Gastrocnemius medialis (tissue), 4 donors: ENCODE measurements at regions not wholly inside any gene's neighbourhood (a gene's known extent, or its start where the extent isn't known, plus 50 kb on each side); places are given as distances from the start of the nearest gene placed in this dataset.

ENCODE experiments used
- ATAC-seq, 2 donors: fragments of 150-250 bp; one replicate each; pipeline ENCODE4 v1.9.1; 2016
- DNase-seq, 2 donors: peaks; one replicate each; pipeline ENCODE4 v3.0.0-alpha.2; 2019
- H3K27ac ChIP-seq, 4 donors: fragments of 200-600 bp; sonication (generic); 1 replicate in 1 of 4; 2 replicates in 3 of 4; pipeline ENCODE4 v1.5.1; 2016 to 2018; ENCODE audit warnings: mild to moderate bottlenecking in 2 of 4, moderate library complexity in 1 of 4
- H3K27me3 ChIP-seq, 3 donors: fragments of 200-600 bp; sonication (generic) in 2 of 3; 1 replicate in 1 of 3; 2 replicates in 2 of 3; pipeline versions ENCODE4 v1.5.1 to v1.6.0; 2016 to 2019; ENCODE audit warnings: mild to moderate bottlenecking in 1 of 3, moderate library complexity in 1 of 3
- H3K36me3 ChIP-seq, 2 donors: fragments of 200-600 bp; sonication (generic) in 1 of 2; one replicate each; pipeline ENCODE4 v1.5.1; 2017 to 2018
- H3K4me1 ChIP-seq, 2 donors: fragments of 200-600 bp; sonication (generic) in 1 of 2; one replicate each; pipeline ENCODE4 v1.5.1; 2016 to 2017; ENCODE audit warnings: mild to moderate bottlenecking in 2 of 2
- H3K4me3 ChIP-seq, 4 donors: fragments of 200-600 bp; sonication (generic) in 3 of 4; 1 replicate in 1 of 4; 2 replicates in 3 of 4; pipeline ENCODE4 v1.5.1; 2016 to 2019; ENCODE audit warnings: mild to moderate bottlenecking in 2 of 4
- H3K9me3 ChIP-seq, 3 donors: fragments of 200-600 bp; sonication (generic) in 2 of 3; 1 replicate in 1 of 3; 2 replicates in 2 of 3; pipeline ENCODE4 v1.5.1; 2016 to 2019
- POLR2A ChIP-seq, 2 donors: fragments of 450-650 bp; IDR thresholded peaks; one replicate each; pipeline ENCODE4 v1.6.1; 2017; ENCODE audit warnings: antibody characterized with exemption in 2 of 2, mild to moderate bottlenecking in 2 of 2, moderate library complexity in 2 of 2
- in situ Hi-C, 4 donors: fragments of 200-750 bp; cut with MboI; loops; one replicate each; pipeline versions ENCODE4 v1.15.0 to v1.8.0; 2017; ENCODE audit warnings: low sequenced_read_pairs in 4 of 4
- intact Hi-C: fragments of 100-400 bp; cut with DNase I; formaldehyde crosslinking; loops from one replicate; pipeline ENCODE4 v1.15.1; 2023; ENCODE audit warnings: low total_unique reads
- TF ChIP-seq, protein P1 (sequence below), 5 experiments: fragments of 450-650 bp in 3 of 5; fragments of 200-600 bp in 2 of 5; sonication (generic) in 2 of 5; IDR thresholded peaks in 4 of 5; conservative IDR thresholded peaks in 1 of 5; 1 replicate in 4 of 5; 2 replicates in 1 of 5; pipeline ENCODE4 v1.5.1; 2016 to 2019; ENCODE audit warnings: antibody characterized with exemption in 5 of 5, mild to moderate bottlenecking in 3 of 5, moderate library complexity in 3 of 5

DNA sequence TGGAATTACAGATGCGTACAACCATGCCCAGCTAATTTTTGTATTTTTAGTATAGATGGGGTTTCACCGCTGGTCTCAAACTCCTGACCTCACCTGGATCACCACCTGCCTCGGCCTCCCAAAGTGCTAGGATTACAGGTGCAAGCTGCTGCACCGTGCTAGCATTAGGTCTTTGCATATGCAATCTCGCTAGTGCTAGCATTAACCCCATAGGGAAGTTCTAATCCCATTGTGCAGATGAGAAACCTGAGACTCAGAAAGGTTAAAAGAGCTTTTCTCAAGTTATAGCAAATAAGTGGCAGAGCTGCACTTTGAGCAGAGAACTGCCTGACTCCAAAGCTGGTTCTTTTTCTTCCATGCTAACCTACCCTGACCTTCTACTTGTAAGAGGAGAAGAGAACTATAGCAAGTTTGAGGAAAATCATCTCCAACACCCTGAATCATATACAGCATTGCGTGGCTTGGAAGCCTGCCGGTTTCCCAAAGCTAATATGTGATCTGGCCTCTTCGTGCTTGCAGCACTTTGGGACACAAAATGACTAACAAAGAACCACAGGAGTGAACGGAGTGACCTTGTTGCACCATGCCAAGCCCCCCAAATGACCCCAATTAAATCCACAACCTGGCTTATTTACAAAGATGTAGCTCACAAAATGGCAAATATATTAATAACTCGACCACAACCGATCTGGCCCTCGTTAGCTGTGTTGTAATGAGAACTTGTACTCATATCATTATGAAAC is 185.1 kb downstream of the TM2D1 start:
- in situ Hi-C loops = no loop called here
- Histone ChIP-seq H3K27ac (no peak overlapping the region), H3K36me3 (no peaks in the 10 kb centered on the region), H3K27me3 (no peaks in the 10 kb centered on the region), H3K9me3 (no peaks in the 10 kb centered on the region), H3K4me3 (no peak overlapping the region), H3K4me1 (no peaks in the 10 kb centered on the region)
- ATAC-seq (no peak), DNase-seq (no peak)
- TF ChIP-seq, protein P1, sequence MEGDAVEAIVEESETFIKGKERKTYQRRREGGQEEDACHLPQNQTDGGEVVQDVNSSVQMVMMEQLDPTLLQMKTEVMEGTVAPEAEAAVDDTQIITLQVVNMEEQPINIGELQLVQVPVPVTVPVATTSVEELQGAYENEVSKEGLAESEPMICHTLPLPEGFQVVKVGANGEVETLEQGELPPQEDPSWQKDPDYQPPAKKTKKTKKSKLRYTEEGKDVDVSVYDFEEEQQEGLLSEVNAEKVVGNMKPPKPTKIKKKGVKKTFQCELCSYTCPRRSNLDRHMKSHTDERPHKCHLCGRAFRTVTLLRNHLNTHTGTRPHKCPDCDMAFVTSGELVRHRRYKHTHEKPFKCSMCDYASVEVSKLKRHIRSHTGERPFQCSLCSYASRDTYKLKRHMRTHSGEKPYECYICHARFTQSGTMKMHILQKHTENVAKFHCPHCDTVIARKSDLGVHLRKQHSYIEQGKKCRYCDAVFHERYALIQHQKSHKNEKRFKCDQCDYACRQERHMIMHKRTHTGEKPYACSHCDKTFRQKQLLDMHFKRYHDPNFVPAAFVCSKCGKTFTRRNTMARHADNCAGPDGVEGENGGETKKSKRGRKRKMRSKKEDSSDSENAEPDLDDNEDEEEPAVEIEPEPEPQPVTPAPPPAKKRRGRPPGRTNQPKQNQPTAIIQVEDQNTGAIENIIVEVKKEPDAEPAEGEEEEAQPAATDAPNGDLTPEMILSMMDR (IDR thresholded peaks at IDR 0.05 in 4 of 5, conservative IDR thresholded peaks at IDR 0.05 in 1 of 5) = no peak
- TF ChIP-seq POLR2A (IDR thresholded peaks at IDR 0.05) = no peak
- intact Hi-C loops = no loop called here

- in situ Hi-C loops (no loop called here), intact Hi-C loops (no loop called here)
- no peaks in the 10 kb centered on the region for H3K9me3 ChIP-seq
- no peak for TF ChIP-seq POLR2A (IDR thresholded peaks at IDR 0.05)
- TF ChIP-seq, protein P1 (IDR thresholded peaks at IDR 0.05 in 4 of 5, conservative IDR thresholded peaks at IDR 0.05 in 1 of 5) = no peak
- H3K4me1 ChIP-seq = no peaks in the 10 kb centered on the region
- no peak overlapping the region for H3K27ac ChIP-seq
- no peak overlapping the region for H3K4me3 ChIP-seq
- no peak for DNase-seq
- no peaks in the 10 kb centered on the region for H3K36me3 ChIP-seq
- H3K27me3 ChIP-seq = no peaks in the 10 kb centered on the region
- ATAC-seq = no peak
Measured at GRCh38 chr1:61538228-61538627, 186.7 kb downstream of the TM2D1 start.

- H3K27me3 ChIP-seq = no peaks in the 10 kb centered on the region
- no peaks in the 10 kb centered on the region for H3K4me1 ChIP-seq
- no peak overlapping the region for H3K27ac ChIP-seq
- ATAC-seq (no peak), DNase-seq (no peak)
- no peak overlapping the region for H3K4me3 ChIP-seq
- TF ChIP-seq, protein P1 (IDR thresholded peaks at IDR 0.05 in 4 of 5, conservative IDR thresholded peaks at IDR 0.05 in 1 of 5) = no peak
- TF ChIP-seq POLR2A (IDR thresholded peaks at IDR 0.05) = no peak
- intact Hi-C loops (no loop called here), in situ Hi-C loops (no loop called here)
- H3K36me3 ChIP-seq = no peaks in the 10 kb centered on the region
- H3K9me3 ChIP-seq = no peaks in the 10 kb centered on the region
Measured at GRCh38 chr1:61536174-61537108, 188.5 kb downstream of the TM2D1 start.

DNA sequence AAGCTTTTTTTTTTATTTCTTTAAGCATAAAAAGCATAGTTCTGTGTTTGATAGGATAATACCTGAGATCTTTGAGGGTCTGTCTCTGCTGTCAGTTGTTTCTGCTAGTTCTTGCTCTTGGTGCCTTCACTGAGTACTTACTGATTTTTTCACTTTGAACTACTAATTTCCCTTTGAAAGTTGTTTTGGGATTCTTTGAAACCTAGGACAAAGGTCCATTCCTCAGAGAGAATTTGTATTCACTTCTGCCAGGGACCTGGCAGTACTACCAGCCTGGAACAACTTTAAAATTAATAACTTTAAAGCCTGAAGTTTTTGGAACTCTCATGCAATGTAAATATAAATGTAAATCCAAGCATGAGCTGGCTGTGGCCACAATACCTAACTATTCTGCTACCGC is 190.1 kb downstream of the TM2D1 start:
- TF ChIP-seq, protein P1 (IDR thresholded peaks at IDR 0.05 in 4 of 5, conservative IDR thresholded peaks at IDR 0.05 in 1 of 5) = no peak
- no peak for TF ChIP-seq POLR2A (IDR thresholded peaks at IDR 0.05)
- intact Hi-C loops = no loop called here
- in situ Hi-C loops = no loop called here
- H3K27ac ChIP-seq = no peak overlapping the region
- no peak for ATAC-seq
- no peaks in the 10 kb centered on the region for H3K9me3 ChIP-seq
- no peaks in the 10 kb centered on the region for H3K36me3 ChIP-seq
- no peaks in the 10 kb centered on the region for H3K4me1 ChIP-seq
- H3K4me3 ChIP-seq = no peak overlapping the region
- no peak for DNase-seq
- H3K27me3 ChIP-seq = no peaks in the 10 kb centered on the region
